Neuronal stem cell (in vitro differentiated cells): ENCODE measurements at regions not wholly inside any gene's neighbourhood (a gene's known extent, or its start where the extent isn't known, plus 50 kb on each side); places are given as distances from the start of the nearest gene placed in this dataset.

ENCODE experiments used
- DNase-seq: peaks from one replicate; pipeline ENCODE4 v3.0.0-alpha.2; 2013; ENCODE audit warnings: low spot score
- H2AFZ ChIP-seq: one replicate; pipeline ENCODE4 v1.6.1; 2013; ENCODE audit warnings: mild to moderate bottlenecking, low read length, inconsistent platforms
- H2AK5ac ChIP-seq: 2 replicates; pipeline ENCODE4 v1.6.1; 2013; ENCODE audit warnings: low read depth, mild to moderate bottlenecking, inconsistent platforms, low read length, moderate library complexity, mixed read lengths
- H2BK120ac ChIP-seq: 2 replicates; pipeline ENCODE4 v1.6.1; 2013; ENCODE audit warnings: low read depth, mild to moderate bottlenecking, inconsistent platforms, low read length, moderate library complexity, mixed read lengths
- H2BK12ac ChIP-seq: one replicate; pipeline ENCODE4 v1.6.1; 2013; ENCODE audit warnings: low read length, inconsistent platforms
- H2BK15ac ChIP-seq: 2 replicates; pipeline ENCODE4 v1.6.1; 2013; ENCODE audit warnings: mild to moderate bottlenecking, low read length, inconsistent platforms, mixed read lengths
- H2BK5ac ChIP-seq: one replicate; pipeline ENCODE4 v1.6.1; 2013; ENCODE audit warnings: inconsistent platforms, mild to moderate bottlenecking, low read length, moderate library complexity
- H3K14ac ChIP-seq: one replicate; pipeline ENCODE4 v1.6.1; 2013; ENCODE audit warnings: low read length, inconsistent platforms
- H3K18ac ChIP-seq: 2 replicates; pipeline ENCODE4 v1.6.1; 2013; ENCODE audit warnings: low read length, inconsistent platforms
- H3K23ac ChIP-seq: 2 replicates; pipeline ENCODE4 v1.6.1; 2013; ENCODE audit warnings: low read depth, mild to moderate bottlenecking, mixed read lengths, low read length, inconsistent platforms; ENCODE audit not compliant: poor library complexity
- H3K27ac ChIP-seq: replicated peaks from 3 replicates; pipeline ENCODE4 v1.5.1; 2013; ENCODE audit warnings: low read length, inconsistent platforms
- H3K27me3 ChIP-seq, 3 experiments: 2 replicates each; pipeline ENCODE4 v1.6.1; 2013; ENCODE audit warnings: low read length in 3 of 3, mild to moderate bottlenecking in 2 of 3, inconsistent platforms in 1 of 3, low read depth in 1 of 3, mixed read lengths in 1 of 3, moderate library complexity in 1 of 3; ENCODE audit not compliant: control insufficient read depth in 3 of 3, insufficient read depth in 3 of 3
- H3K36me3 ChIP-seq, 2 donors: replicated peaks in 1 of 2; 2 replicates each; pipeline ENCODE4 v1.6.1; 2013; ENCODE audit warnings: low read length in 2 of 2; ENCODE audit not compliant: control insufficient read depth in 2 of 2, insufficient read depth in 2 of 2
- H3K4ac ChIP-seq: 2 replicates; pipeline ENCODE4 v1.6.1; 2013; ENCODE audit warnings: inconsistent platforms, mild to moderate bottlenecking, low read length, moderate library complexity
- H3K4me1 ChIP-seq, 2 donors: 1 replicate in 1 of 2; 2 replicates in 1 of 2; pipeline ENCODE4 v1.6.1; 2013; ENCODE audit warnings: low read length in 2 of 2, low read depth in 1 of 2; ENCODE audit not compliant: control insufficient read depth in 2 of 2, insufficient read depth in 1 of 2
- H3K4me2 ChIP-seq: one replicate; pipeline ENCODE4 v1.6.1; 2013; ENCODE audit warnings: mild to moderate bottlenecking, low read length, inconsistent platforms; ENCODE audit not compliant: insufficient read depth, poor library complexity, severe bottlenecking
- H3K4me3 ChIP-seq, 2 donors: 2 replicates each; pipeline ENCODE4 v1.5.1; 2013; ENCODE audit warnings: low read length in 2 of 2, mild to moderate bottlenecking in 2 of 2, inconsistent platforms in 1 of 2, moderate library complexity in 1 of 2
- H3K79me1 ChIP-seq: one replicate; pipeline ENCODE4 v1.6.1; 2013; ENCODE audit warnings: low read depth, mild to moderate bottlenecking, inconsistent platforms, low read length, moderate library complexity
- H3K9ac ChIP-seq: one replicate; pipeline ENCODE4 v1.6.1; 2013; ENCODE audit warnings: mild to moderate bottlenecking, low read depth, low read length, inconsistent platforms; ENCODE audit not compliant: poor library complexity
- H3K9me3 ChIP-seq, 2 donors: replicated peaks in 1 of 2; 2 replicates each; pipeline versions ENCODE3 to v1.6.1; 2013; ENCODE audit warnings: low read length in 2 of 2, mild to moderate bottlenecking in 2 of 2, inconsistent platforms in 1 of 2, low read depth in 1 of 2, mixed read lengths in 1 of 2, moderate library complexity in 1 of 2; ENCODE audit not compliant: control insufficient read depth in 2 of 2, insufficient read depth in 1 of 2
- H4K8ac ChIP-seq: one replicate; pipeline ENCODE4 v1.6.1; 2013; ENCODE audit warnings: low read depth, mild to moderate bottlenecking, inconsistent platforms, low read length, moderate library complexity
- H4K91ac ChIP-seq: one replicate; pipeline ENCODE4 v1.6.1; 2013; ENCODE audit warnings: low read length, low read depth, mild to moderate bottlenecking, inconsistent platforms; ENCODE audit not compliant: poor library complexity
- WGBS, 2 donors: extraction: QIAGEN DNeasy Blood & Tissue Kit; methylation state at CpG; one replicate each; pipeline ENCODE4 v1.1.7; 2013; ENCODE audit warnings: missing lambda C conversion rate in 2 of 2, mixed read lengths in 1 of 2; ENCODE audit not compliant: insufficient read length in 2 of 2, insufficient replicate concordance in 1 of 2; ENCODE audit errors: extremely low coverage in 2 of 2; 5-methylcytosine and 5-hydroxymethylcytosine counted together

DNA sequence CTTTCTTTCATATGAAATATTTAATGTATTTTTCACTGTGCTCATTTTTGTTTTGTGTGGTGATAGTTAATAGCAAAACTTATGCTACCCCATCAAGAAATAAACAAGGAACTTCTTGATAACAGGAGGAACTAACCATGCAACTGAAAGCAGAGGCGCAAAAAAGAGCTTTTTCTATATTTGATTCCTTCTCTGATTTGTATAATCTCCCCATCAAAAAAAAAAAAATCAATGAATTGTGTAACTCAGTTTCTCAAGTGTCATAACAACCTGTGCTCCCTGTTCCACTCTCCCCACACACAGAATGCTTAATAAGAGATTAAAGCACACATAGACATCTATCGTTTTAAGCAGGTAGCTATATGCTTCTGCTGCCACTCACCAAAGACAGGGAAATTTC is 67.3 kb upstream of the MED4 start:
- no peak overlapping the region for H4K8ac ChIP-seq
- H2BK5ac ChIP-seq, result no peak overlapping the region
- H3K4ac ChIP-seq, result no peak overlapping the region
- no peaks in the 10 kb centered on the region for H3K79me1 ChIP-seq
- no peak overlapping the region for H2BK12ac ChIP-seq
- H3K4me2 ChIP-seq, result no peak overlapping the region
- H4K91ac ChIP-seq, result no peak overlapping the region
- H2BK15ac ChIP-seq, result no peak overlapping the region
- no peak for DNase-seq
- H3K23ac ChIP-seq, result no peak overlapping the region
- no peak overlapping the region for H3K27ac ChIP-seq
- H3K36me3 ChIP-seq, result no peaks in the 10 kb centered on the region
- no peak overlapping the region for H3K4me3 ChIP-seq
- H3K18ac ChIP-seq, result no peak overlapping the region
- no peak overlapping the region for H3K9ac ChIP-seq
- peaks cover 0 to 4% (median 0%) of the 10 kb centered on the region in 3 experiments for H3K27me3 ChIP-seq
- H3K4me1 ChIP-seq, result peaks cover 0 to 10% of the 10 kb centered on the region in 2 donors
- H2BK120ac ChIP-seq, result no peak overlapping the region
- WGBS, 2 donors, result no CpG with 5 or more reads among the region's 2 CpGs
- no peak overlapping the region for H2AK5ac ChIP-seq
- H3K14ac ChIP-seq, result no peak overlapping the region
- no peak overlapping the region for H2AFZ ChIP-seq
- H3K9me3 ChIP-seq, result no peaks in the 10 kb centered on the region

DNA sequence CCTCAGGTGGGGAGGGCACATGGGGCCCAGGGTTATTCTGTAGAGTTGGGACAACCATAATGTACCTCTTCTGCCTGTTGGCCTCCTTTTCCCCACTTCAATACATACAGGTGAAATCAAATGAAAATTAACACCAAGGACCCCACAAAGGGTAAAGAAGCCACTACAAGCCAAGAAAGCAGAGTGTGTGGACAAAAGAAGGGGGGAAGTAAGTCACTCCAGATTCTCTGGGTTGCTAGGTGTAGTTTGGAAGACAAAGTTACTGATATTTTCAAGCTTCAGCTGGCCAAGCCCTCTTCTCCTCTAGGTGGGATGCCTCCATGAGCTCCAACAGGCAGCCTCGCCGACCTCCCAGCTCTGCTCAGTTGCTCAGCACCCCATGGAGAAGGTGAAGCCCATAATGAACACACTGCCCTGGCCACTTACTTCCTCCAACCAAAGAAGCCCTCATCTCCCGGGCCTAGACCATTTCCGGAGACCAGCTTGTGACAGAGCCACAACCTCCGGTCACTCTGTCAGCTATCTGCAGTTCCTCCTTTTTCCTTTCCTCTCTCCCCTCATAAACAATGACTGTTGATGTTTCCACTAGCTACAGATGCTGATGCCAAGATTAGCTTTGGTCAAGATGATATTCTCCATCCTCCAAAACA is 66.8 kb upstream of the MED4 start:
- Histone ChIP-seq H2BK15ac (no peak overlapping the region), H2BK120ac (no peak overlapping the region), H3K4me1 (peaks cover 0 to 10% of the 10 kb centered on the region in 2 donors), H3K23ac (no peak overlapping the region), H3K4ac (no peak overlapping the region), H3K27me3 (peaks cover 0 to 4% (median 0%) of the 10 kb centered on the region in 3 experiments), H3K9me3 (no peaks in the 10 kb centered on the region), H4K91ac (no peak overlapping the region), H3K9ac (no peak overlapping the region), H3K14ac (no peak overlapping the region), H2AK5ac (no peak overlapping the region), H3K27ac (no peak overlapping the region), H3K18ac (no peak overlapping the region), H3K79me1 (no peaks in the 10 kb centered on the region), H2BK5ac (no peak overlapping the region), H3K4me3 (no peak overlapping the region), H3K4me2 (no peak overlapping the region), H2BK12ac (no peak overlapping the region), H2AFZ (no peak overlapping the region), H4K8ac (no peak overlapping the region), H3K36me3 (no peaks in the 10 kb centered on the region)
- no CpG with 5 or more reads among the region's 5 CpGs for WGBS, 2 donors
- DNase-seq, result no peak

DNA sequence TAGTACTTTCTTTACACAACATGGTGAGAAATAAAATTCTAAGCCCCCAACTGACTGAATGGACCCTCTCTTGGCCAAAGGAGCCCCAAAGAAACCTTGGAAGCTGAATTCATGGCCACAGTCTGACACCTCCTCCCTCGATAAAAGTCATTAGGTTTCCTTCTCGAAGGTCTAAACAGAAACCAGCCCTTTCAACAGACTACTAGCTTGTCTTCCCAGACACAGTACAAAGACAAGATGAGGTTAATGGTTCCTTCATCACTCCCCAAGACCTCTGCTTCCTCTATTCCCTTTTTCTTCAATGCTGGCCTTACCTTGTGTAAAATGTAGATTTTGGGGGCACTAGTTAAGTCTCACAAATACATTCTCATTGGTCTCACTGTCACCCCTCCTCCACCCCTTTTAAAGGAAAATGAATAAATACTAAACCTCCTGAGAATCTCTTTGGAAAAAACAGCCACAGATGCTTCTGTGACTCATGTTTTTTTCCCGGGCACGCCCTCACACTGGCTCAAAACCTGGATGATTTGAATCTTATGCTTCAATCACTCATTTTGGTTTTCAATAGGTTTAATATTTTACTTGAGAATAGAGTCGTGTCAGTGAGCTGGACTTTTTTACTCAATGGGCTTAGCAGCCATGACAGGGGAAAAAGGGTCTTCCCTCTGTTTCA is 65.8 kb upstream of the MED4 start:
- DNase-seq, result no peak
- H4K8ac ChIP-seq, result no peak overlapping the region
- no peaks in the 10 kb centered on the region for H3K79me1 ChIP-seq
- H4K91ac ChIP-seq, result no peak overlapping the region
- H2BK120ac ChIP-seq, result no peak overlapping the region
- no peak overlapping the region for H3K23ac ChIP-seq
- no peak overlapping the region for H3K9ac ChIP-seq
- H2BK15ac ChIP-seq, result no peak overlapping the region
- H3K4me2 ChIP-seq, result no peak overlapping the region
- H3K4ac ChIP-seq, result no peak overlapping the region
- H2AK5ac ChIP-seq, result no peak overlapping the region
- no peak overlapping the region for H3K18ac ChIP-seq
- peaks cover 0 to 10% of the 10 kb centered on the region in 2 donors for H3K4me1 ChIP-seq
- H3K27me3 ChIP-seq, result peaks cover 0 to 4% (median 0%) of the 10 kb centered on the region in 3 experiments
- H2AFZ ChIP-seq, result peak overlapping the region; percentile 40
- H2BK5ac ChIP-seq, result no peak overlapping the region
- no peak overlapping the region for H3K4me3 ChIP-seq
- H3K14ac ChIP-seq, result no peak overlapping the region
- no peaks in the 10 kb centered on the region for H3K9me3 ChIP-seq
- H3K27ac ChIP-seq, result no peak overlapping the region
- H2BK12ac ChIP-seq, result no peak overlapping the region
- H3K36me3 ChIP-seq, result no peaks in the 10 kb centered on the region
- no CpG with 5 or more reads among the region's 5 CpGs for WGBS, 2 donors

DNA sequence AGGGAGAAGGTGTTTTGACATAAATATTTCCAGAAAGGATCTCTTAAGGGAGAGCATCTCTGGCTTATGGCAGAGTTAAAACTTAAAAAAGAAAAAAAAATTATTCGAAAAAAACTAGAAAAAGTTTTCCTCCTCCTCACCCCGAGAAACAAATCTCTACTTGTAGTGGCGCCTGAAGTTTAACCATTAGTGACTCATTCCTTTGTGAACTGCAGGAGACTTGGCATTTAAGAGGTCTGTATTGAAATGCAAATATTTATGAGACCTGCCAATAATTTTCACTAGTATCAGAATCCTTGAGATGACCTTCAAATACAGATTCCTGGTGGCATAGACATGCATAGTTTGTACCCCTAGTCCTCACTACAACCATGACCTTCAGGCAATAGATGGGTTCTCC is 64.9 kb upstream of the MED4 start:
- no peak overlapping the region for H2BK12ac ChIP-seq
- no CpG with 5 or more reads among the region's 3 CpGs for WGBS, 2 donors
- no peak overlapping the region for H3K18ac ChIP-seq
- H3K4me2 ChIP-seq, result no peak overlapping the region
- DNase-seq, result no peak
- no peaks in the 10 kb centered on the region for H3K9me3 ChIP-seq
- H4K91ac ChIP-seq, result no peak overlapping the region
- H4K8ac ChIP-seq, result no peak overlapping the region
- H2BK5ac ChIP-seq, result no peak overlapping the region
- H3K23ac ChIP-seq, result no peak overlapping the region
- no peak overlapping the region for H2BK120ac ChIP-seq
- peaks cover under 1 to 14% of the 10 kb centered on the region in 2 donors for H3K4me1 ChIP-seq
- no peaks in the 10 kb centered on the region for H3K79me1 ChIP-seq
- H3K4ac ChIP-seq, result no peak overlapping the region
- H2BK15ac ChIP-seq, result no peak overlapping the region
- H2AK5ac ChIP-seq, result no peak overlapping the region
- H3K27me3 ChIP-seq, result peaks cover 0 to 4% (median 0%) of the 10 kb centered on the region in 3 experiments
- no peak overlapping the region for H3K14ac ChIP-seq
- H3K9ac ChIP-seq, result no peak overlapping the region
- H3K36me3 ChIP-seq, result no peaks in the 10 kb centered on the region
- peak overlapping the region; percentile 44 for H2AFZ ChIP-seq
- no peak overlapping the region for H3K27ac ChIP-seq
- no peak overlapping the region for H3K4me3 ChIP-seq
